AG08395 (cell line): ENCODE measurements at regions not wholly inside any gene's neighbourhood (a gene's known extent, or its start where the extent isn't known, plus 50 kb on each side); places are given as distances from the start of the nearest gene placed in this dataset.

Source experiments
- DNase-seq: peaks from one replicate; pipeline ENCODE4 v3.0.0; 2012; ENCODE audit warnings: mixed read lengths, low spot score

- DNase-seq, result no peak
Observed at GRCh38 chr21:24353492-24353891, 1253.8 kb downstream of the MRPL39 start.

GRCh38 chr21:24339406-24339805 is 1267.9 kb downstream of the MRPL39 start:
- DNase-seq, result no peak

GRCh38 chr21:24336491-24336890 is 1270.8 kb downstream of the MRPL39 start:
- DNase-seq, result no peak

GRCh38 chr21:24323536-24323935 is 1283.7 kb downstream of the MRPL39 start:
- no peak for DNase-seq

- no peak for DNase-seq
Observed at GRCh38 chr21:24316277-24316922, 1290.9 kb downstream of the MRPL39 start.

GRCh38 chr21:24310788-24311187 is 1296.5 kb downstream of the MRPL39 start:
- no peak for DNase-seq

- DNase-seq, result no peak
Observed at GRCh38 chr21:24308183-24308582, 1299.1 kb downstream of the MRPL39 start.

- DNase-seq, result no peak
Observed at GRCh38 chr21:24302400-24302799, 1304.9 kb downstream of the MRPL39 start.

- DNase-seq, result no peak
Observed at GRCh38 chr21:24298040-24298439, 1309.2 kb downstream of the MRPL39 start.

- DNase-seq, result no peak
Observed at GRCh38 chr21:24294171-24294570, 1313.1 kb downstream of the MRPL39 start.

GRCh38 chr21:24290151-24290833 is 1317.0 kb downstream of the MRPL39 start:
- no peak for DNase-seq

- DNase-seq, result no peak
Observed at GRCh38 chr21:24289539-24289938, 1317.7 kb downstream of the MRPL39 start.

GRCh38 chr21:24280596-24280995 is 1326.7 kb downstream of the MRPL39 start:
- DNase-seq, result no peak

- DNase-seq, result no peak
Observed at GRCh38 chr21:24278711-24279110, 1328.6 kb downstream of the MRPL39 start.

GRCh38 chr21:24276204-24276603 is 1331.1 kb downstream of the MRPL39 start:
- no peak for DNase-seq

GRCh38 chr21:24275616-24276015 is 1331.7 kb downstream of the MRPL39 start:
- no peak for DNase-seq

GRCh38 chr21:24272521-24272938 is 1334.8 kb downstream of the MRPL39 start:
- DNase-seq, result no peak

GRCh38 chr21:24265987-24266386 is 1341.3 kb downstream of the MRPL39 start:
- DNase-seq, result no peak

- no peak for DNase-seq
Observed at GRCh38 chr21:24260751-24261150, 1346.5 kb downstream of the MRPL39 start.

GRCh38 chr21:24259241-24259640 is 1348.0 kb downstream of the MRPL39 start:
- no peak for DNase-seq

- DNase-seq, result no peak
Observed at GRCh38 chr21:24255591-24255990, 1351.7 kb downstream of the MRPL39 start.

- no peak for DNase-seq
Observed at GRCh38 chr21:24225431-24225830, 1381.8 kb downstream of the MRPL39 start.

GRCh38 chr21:24224422-24224821 is 1382.9 kb downstream of the MRPL39 start:
- no peak for DNase-seq

GRCh38 chr21:24223624-24224023 is 1383.7 kb downstream of the MRPL39 start:
- no peak for DNase-seq
